ENCODE measurements at regions not wholly inside any gene's neighbourhood (a gene's known extent, or its start where the extent isn't known, plus 50 kb on each side); places are given as distances from the start of the nearest gene placed in this dataset.

DNA sequence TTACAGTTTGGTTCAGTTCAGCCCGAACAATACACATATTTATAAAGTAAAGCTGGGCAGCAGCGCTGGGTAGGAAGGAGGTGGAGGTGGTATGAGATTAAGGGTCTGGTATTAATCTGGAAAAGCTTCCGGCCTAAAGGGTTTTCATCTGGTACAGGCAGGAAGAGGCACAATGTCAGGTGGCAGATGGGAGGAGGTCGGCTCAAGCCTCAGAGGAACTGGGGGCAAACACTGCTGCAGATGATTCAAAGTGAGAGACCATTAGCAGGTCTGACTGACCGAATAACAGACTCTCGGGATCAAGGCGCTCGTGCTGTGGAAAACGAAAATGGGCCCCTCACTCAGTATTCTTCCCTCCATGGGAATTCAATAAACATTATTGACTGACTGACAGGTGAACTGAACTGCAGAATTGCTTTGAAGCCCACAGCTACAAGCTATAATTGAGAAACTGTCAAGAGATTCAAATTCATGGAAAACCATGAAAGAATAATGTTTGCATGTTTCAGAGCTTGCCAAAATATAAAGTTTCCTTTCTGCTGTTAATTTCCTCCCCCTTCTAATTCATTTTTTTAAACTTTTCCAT is 75.3 kb downstream of the TMEM167A start:
- TF ChIP-seq, protein P1, sequence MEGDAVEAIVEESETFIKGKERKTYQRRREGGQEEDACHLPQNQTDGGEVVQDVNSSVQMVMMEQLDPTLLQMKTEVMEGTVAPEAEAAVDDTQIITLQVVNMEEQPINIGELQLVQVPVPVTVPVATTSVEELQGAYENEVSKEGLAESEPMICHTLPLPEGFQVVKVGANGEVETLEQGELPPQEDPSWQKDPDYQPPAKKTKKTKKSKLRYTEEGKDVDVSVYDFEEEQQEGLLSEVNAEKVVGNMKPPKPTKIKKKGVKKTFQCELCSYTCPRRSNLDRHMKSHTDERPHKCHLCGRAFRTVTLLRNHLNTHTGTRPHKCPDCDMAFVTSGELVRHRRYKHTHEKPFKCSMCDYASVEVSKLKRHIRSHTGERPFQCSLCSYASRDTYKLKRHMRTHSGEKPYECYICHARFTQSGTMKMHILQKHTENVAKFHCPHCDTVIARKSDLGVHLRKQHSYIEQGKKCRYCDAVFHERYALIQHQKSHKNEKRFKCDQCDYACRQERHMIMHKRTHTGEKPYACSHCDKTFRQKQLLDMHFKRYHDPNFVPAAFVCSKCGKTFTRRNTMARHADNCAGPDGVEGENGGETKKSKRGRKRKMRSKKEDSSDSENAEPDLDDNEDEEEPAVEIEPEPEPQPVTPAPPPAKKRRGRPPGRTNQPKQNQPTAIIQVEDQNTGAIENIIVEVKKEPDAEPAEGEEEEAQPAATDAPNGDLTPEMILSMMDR (IDR thresholded peaks at IDR 0.05; ENCODE audit: low read depth, low read length) = no peak
- Histone ChIP-seq H3K27me3 (no peaks in the 10 kb centered on the region), H3K4me3 (no peak overlapping the region), H3K9me3 (ENCODE audit: low read depth) (no peaks in the 10 kb centered on the region), H3K36me3 (no peaks in the 10 kb centered on the region), H3K4me1 (ENCODE audit: low read depth) (no peaks in the 10 kb centered on the region), H3K27ac (no peak overlapping the region)
- DNase-seq (ENCODE audit: low read depth in 1 of 2, low spot score in 1 of 2) = no peak

DNA sequence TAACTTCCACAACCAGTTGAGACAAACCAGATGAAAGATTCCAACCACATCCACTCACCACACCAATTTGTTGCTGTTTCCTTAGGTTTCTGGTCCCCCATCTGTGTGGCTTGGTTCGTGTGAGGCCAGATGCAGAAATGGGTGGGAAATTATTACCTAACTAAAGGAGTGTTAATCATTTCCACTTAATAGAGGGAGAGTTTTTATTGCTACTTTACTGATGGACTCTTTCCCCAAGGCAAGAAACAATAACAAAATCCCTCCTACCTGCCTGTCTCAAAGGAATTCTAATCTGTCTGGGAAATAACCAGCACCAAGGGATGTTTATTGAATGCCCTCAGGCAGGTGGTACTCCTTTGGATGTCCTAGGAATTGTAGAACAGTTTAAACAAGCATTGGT is 76.3 kb downstream of the TMEM167A start:
- DNase-seq (ENCODE audit: low read depth in 1 of 2, low spot score in 1 of 2) = no peak
- Histone ChIP-seq H3K27ac (no peak overlapping the region), H3K9me3 (ENCODE audit: low read depth) (no peaks in the 10 kb centered on the region), H3K36me3 (no peaks in the 10 kb centered on the region), H3K27me3 (no peaks in the 10 kb centered on the region), H3K4me3 (no peak overlapping the region), H3K4me1 (ENCODE audit: low read depth) (no peaks in the 10 kb centered on the region)
- TF ChIP-seq, protein P1 (IDR thresholded peaks at IDR 0.05; ENCODE audit: low read depth, low read length) = no peak

DNA sequence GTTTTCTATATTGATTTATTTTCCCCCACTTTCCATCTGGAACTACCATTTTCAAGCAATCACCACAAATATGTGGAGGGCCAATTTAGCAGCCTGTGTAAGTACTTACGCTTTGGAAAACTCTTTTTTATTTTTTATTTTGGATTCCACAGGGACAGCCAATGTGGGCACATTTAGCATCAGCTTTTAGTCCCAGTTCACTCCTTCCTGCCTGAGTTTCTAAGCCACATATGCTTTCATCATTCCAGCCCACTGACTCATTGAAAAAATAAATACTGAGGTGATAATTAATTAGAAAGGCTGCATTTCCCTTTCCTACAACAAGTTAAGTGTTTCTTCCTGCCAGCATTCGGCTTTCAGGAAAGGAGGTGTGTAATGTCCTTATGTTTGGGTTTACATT is 76.8 kb downstream of the TMEM167A start:
- H3K4me1 ChIP-seq (ENCODE audit: low read depth) = no peaks in the 10 kb centered on the region
- peak in 1 of 2 donors; percentile 13 for DNase-seq (ENCODE audit: low read depth in 1 of 2, low spot score in 1 of 2)
- H3K27ac ChIP-seq = no peak overlapping the region
- H3K27me3 ChIP-seq = no peaks in the 10 kb centered on the region
- no peak overlapping the region for H3K4me3 ChIP-seq
- no peaks in the 10 kb centered on the region for H3K36me3 ChIP-seq
- TF ChIP-seq, protein P1 (IDR thresholded peaks at IDR 0.05; ENCODE audit: low read depth, low read length) = no peak
- no peaks in the 10 kb centered on the region for H3K9me3 ChIP-seq (ENCODE audit: low read depth)

DNA sequence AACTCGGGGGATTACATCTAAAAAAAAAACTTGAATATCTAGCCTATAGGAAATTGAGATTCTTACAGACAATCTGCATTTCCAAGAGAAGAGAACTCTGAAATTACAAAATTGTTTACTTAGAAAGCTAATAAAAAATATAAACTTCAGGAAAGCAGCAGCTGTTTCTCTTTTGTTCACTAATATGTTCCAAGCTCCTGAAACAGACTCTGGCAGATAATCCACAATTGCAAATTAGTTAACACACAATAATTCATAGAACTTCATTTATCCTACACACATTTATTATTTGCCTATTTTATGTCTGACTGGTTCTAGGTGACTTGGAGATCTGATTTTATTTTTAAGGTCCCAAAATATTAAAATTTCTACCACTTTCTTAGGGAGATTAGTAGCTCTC is 83.8 kb downstream of the TMEM167A start:
- no peaks in the 10 kb centered on the region for H3K4me1 ChIP-seq (ENCODE audit: low read depth)
- DNase-seq (ENCODE audit: low read depth in 1 of 2, low spot score in 1 of 2) = no peak
- H3K27me3 ChIP-seq = no peaks in the 10 kb centered on the region
- TF ChIP-seq, protein P1 (IDR thresholded peaks at IDR 0.05; ENCODE audit: low read depth, low read length) = no peak
- H3K9me3 ChIP-seq (ENCODE audit: low read depth) = no peaks in the 10 kb centered on the region
- H3K4me3 ChIP-seq = no peak overlapping the region
- no peak overlapping the region for H3K27ac ChIP-seq
- no peaks in the 10 kb centered on the region for H3K36me3 ChIP-seq

DNA sequence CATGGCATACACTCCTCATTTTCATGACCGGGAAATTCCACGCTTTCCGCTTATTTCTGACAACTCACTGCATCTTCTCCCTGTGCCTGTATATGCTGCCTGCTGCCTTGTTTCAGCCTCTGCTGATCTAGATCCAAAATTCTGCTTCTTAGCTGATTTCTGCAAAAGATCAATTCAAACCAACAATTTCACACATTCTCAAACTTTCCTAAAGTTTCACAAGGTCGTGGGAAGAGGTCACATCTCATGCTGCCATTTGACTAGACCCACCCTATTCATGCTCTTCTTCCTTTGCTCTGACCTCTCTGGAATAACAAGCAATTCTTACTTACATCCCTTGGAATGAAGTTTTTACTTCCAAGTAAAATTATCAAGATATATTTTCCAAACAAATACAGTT is 84.5 kb downstream of the TMEM167A start:
- H3K4me3 ChIP-seq = no peak overlapping the region
- H3K9me3 ChIP-seq (ENCODE audit: low read depth) = no peaks in the 10 kb centered on the region
- no peaks in the 10 kb centered on the region for H3K36me3 ChIP-seq
- H3K4me1 ChIP-seq (ENCODE audit: low read depth) = no peaks in the 10 kb centered on the region
- TF ChIP-seq, protein P1 (IDR thresholded peaks at IDR 0.05; ENCODE audit: low read depth, low read length) = no peak
- H3K27me3 ChIP-seq = no peaks in the 10 kb centered on the region
- H3K27ac ChIP-seq = no peak overlapping the region
- DNase-seq (ENCODE audit: low read depth in 1 of 2, low spot score in 1 of 2) = no peak

Data from cardiac muscle cell (in vitro differentiated cells and primary cell).